ENCODE measurements at regions not wholly inside any gene's neighbourhood (a gene's known extent, or its start where the extent isn't known, plus 50 kb on each side); places are given as distances from the start of the nearest gene placed in this dataset.

- TF ChIP-seq CTCF (IDR thresholded peaks at IDR 0.05): no peak
These were observed 108.3 kb upstream of the TTC34 start for GRCh38 chr1:2909797-2910196.

DNA sequence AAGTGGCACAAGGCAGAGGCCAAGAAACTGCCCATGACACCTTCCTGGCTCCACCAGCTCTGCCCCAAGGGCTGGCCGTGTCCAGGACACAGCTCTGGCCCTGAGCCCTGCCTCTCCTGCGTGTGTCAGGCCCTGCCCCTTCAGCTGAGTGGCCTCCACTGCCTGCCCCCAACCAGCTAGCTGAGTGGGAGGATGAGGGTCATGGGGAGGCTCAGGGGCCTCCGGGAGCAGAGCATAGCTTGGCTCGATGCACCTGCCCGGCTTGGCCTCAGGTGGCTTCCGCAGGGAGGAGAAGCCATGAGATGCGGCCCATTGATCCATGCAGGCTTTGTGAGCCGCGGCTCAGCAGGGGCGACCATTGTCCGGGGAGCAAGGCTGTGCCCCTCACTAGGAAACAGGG lies 108.7 kb upstream of the TTC34 start:
- H3K27me3 ChIP-seq: no peaks in the 10 kb centered on the region
- H3K9me3 ChIP-seq: no peaks in the 10 kb centered on the region
- intact Hi-C loops (cut with DNase I): no loop called here

More at GRCh38 chr1:2909797-2910196, 108.3 kb upstream of the TTC34 start:
- Histone ChIP-seq H3K27me3 (no peaks in the 10 kb centered on the region), H3K4me1 (no peaks in the 10 kb centered on the region), H3K27ac (no peak overlapping the region), H3K36me3 (no peaks in the 10 kb centered on the region), H3K9me3 (no peaks in the 10 kb centered on the region), H3K4me3 (no peak overlapping the region)
- intact Hi-C loops (cut with DNase I): no loop called here
- DNase-seq (ENCODE audit: extremely low spot score in 2 of 2): no peak

DNA sequence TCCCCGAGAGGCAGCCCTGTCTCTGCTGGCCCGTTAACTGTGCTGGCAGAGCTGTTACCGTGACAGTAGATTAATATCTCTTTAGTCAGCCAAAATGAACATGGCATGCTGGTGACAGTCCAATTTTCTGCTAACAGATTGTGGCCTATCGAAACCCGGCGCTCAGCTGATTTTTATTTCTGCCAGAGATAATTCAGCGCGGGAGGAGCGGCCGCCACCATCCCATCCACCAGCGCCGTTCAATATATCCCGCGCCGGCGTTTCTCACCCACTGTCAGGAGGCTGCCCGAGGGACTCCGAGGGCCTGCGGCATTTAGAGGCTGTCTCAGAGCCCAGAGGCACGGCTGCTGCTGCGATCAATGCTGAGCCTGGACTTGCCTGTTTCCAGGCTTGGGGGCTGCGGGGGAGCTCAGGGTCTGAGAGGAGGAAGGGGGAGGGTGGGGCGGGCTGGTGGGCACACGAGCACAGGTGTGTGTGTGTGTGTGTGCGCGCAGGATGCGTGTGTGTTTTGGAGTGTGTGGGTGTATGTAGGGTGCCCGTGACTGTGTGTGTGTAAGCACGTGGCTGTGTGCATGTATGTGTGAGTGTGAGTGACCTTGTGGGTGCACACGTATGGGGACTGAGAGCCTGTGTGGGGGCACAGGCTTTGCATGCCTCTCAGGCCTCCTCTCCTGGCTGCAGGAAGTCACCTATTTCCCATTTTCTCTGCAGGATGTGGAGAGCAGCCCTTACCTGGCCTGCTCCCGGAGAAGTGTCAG lies 109.7 kb upstream of the ACTRT2 start:
- Histone ChIP-seq H3K27ac (no peak overlapping the region), H3K9me3 (no peaks in the 10 kb centered on the region), H3K27me3 (no peaks in the 10 kb centered on the region), H3K36me3 (no peaks in the 10 kb centered on the region), H3K4me1 (no peaks in the 10 kb centered on the region), H3K4me3 (no peak overlapping the region)
- intact Hi-C loops (cut with DNase I): no loop called here
- no peak for TF ChIP-seq POLR2AphosphoS5 (IDR thresholded peaks at IDR 0.05; ENCODE audit: insufficient read depth in 1 of 2, low read depth in 1 of 2)
- TF ChIP-seq CTCF (IDR thresholded peaks at IDR 0.05): no peak
- TF ChIP-seq POLR2A (IDR thresholded peaks at IDR 0.05): no peak
- DNase-seq (ENCODE audit: extremely low spot score in 2 of 2): no peak

More for the DNA sequence above, 108.7 kb upstream of the TTC34 start:
- Histone ChIP-seq H3K27ac (no peak overlapping the region), H3K4me3 (no peak overlapping the region), H3K36me3 (no peaks in the 10 kb centered on the region), H3K4me1 (no peaks in the 10 kb centered on the region)
- no peak for DNase-seq (ENCODE audit: extremely low spot score in 2 of 2)
- TF ChIP-seq POLR2A (IDR thresholded peaks at IDR 0.05) (no peak), CTCF (IDR thresholded peaks at IDR 0.05) (no peak), POLR2AphosphoS5 (IDR thresholded peaks at IDR 0.05; ENCODE audit: insufficient read depth in 1 of 2, low read depth in 1 of 2) (no peak)

- TF ChIP-seq POLR2A (IDR thresholded peaks at IDR 0.05): no peak
- TF ChIP-seq CTCF (IDR thresholded peaks at IDR 0.05): no peak
- no peak for TF ChIP-seq POLR2AphosphoS5 (IDR thresholded peaks at IDR 0.05; ENCODE audit: insufficient read depth in 1 of 2, low read depth in 1 of 2)
- intact Hi-C loops (cut with DNase I): no loop called here
These were observed 108.7 kb upstream of the ACTRT2 start for GRCh38 chr1:2912424-2913061.

DNA sequence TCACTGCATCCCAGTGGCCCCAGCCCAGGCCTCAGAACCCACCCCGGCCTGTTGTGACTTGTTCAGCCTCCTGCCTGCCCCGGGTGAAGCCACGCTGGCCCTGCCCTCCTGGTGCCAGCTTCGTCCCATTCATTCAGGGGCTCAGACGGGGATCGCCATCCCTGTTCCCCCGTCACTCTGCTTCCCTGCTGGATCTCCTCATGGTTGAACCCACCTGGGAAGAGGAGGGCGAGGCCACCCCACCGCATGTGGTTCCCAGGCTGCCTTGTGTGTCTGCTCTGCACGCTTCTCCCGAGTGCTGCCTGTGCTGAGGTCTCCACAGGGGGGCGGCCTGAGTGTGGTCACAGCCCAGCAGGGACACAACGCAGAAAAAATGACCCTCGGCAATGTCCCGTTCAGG lies 108.2 kb upstream of the ACTRT2 start:
- H3K9me3 ChIP-seq: no peaks in the 10 kb centered on the region
- no peaks in the 10 kb centered on the region for H3K27me3 ChIP-seq
- intact Hi-C loops (cut with DNase I): no loop called here
- no peaks in the 10 kb centered on the region for H3K36me3 ChIP-seq
- DNase-seq (ENCODE audit: extremely low spot score in 2 of 2): no peak
- H3K27ac ChIP-seq: no peak overlapping the region
- H3K4me1 ChIP-seq: no peaks in the 10 kb centered on the region
- TF ChIP-seq CTCF (IDR thresholded peaks at IDR 0.05): no peak
- TF ChIP-seq POLR2A (IDR thresholded peaks at IDR 0.05): no peak
- no peak overlapping the region for H3K4me3 ChIP-seq

More at GRCh38 chr1:2912424-2913061, 108.7 kb upstream of the ACTRT2 start:
- H3K4me3 ChIP-seq: no peak overlapping the region
- no peaks in the 10 kb centered on the region for H3K36me3 ChIP-seq
- H3K27ac ChIP-seq: no peak overlapping the region
- no peaks in the 10 kb centered on the region for H3K4me1 ChIP-seq
- no peak for DNase-seq (ENCODE audit: extremely low spot score in 2 of 2)
- no peaks in the 10 kb centered on the region for H3K9me3 ChIP-seq
- no peaks in the 10 kb centered on the region for H3K27me3 ChIP-seq
